ENCODE measurements at regions not wholly inside any gene's neighbourhood (a gene's known extent, or its start where the extent isn't known, plus 50 kb on each side); places are given as distances from the start of the nearest gene placed in this dataset.

DNA sequence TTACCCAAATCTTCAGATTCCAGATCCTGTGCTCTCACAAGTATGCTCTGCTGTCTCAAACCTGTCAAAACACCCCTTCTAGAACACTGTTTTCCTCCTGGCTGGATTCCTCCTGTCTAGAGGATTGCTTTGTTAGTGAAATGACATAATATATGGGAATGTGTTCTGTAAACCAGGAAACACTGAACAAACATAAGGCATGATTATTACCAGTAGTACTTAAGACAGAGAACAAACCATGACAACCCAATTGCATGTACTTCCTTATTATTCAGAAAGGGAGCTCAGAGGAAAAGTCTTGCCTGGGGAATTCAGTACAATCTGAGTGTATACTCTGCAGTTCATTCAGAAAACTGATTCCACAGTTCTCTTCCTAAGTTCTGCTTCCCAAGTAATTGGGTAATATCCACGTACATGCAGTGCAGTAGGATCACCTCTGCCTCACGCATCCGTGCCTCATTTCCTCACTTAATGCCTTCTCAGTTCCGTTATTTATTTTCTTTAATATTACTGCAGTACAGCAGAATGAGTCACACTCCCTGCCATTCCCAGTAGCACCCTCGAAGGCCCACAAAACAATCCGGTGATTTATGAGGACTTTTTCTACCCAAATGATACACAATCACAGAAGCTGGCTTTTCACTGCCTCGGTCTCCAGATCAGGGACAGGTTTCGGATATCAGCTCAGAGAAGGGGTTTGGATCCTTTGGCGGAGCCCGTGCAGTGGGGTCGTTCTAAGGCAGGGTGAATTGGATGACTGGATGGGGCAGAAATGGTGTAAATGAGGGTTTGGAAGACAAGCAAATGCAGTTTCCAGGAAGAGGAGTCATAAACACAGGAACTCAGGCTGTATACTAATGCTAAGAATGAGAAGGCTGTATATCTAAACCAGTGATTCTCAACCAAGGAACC, 896.9 kb downstream of the KCNA4 start:
- Histone ChIP-seq H3K9ac (ENCODE audit: low read length) (peak overlapping the region; percentile 81), H3K9me3 (ENCODE audit: insufficient read depth, low read depth, low read length) (no peaks in the 10 kb centered on the region), H3K36me3 (ENCODE audit: insufficient read depth, low read length) (no peaks in the 10 kb centered on the region), H3K79me2 (ENCODE audit: insufficient read depth, low read length) (no peaks in the 10 kb centered on the region), H4K20me1 (ENCODE audit: insufficient read depth, low read length) (no peaks in the 10 kb centered on the region), H3K4me2 (ENCODE audit: low read length) (peak overlapping the region; percentile 80), H3K4me3 (ENCODE audit: insufficient read depth, low read depth, low read length) (peak overlapping the region; percentile 40), H3K4me1 (ENCODE audit: insufficient read depth, low read length) (peaks cover 17% of the 10 kb centered on the region), H3K27ac (ENCODE audit: low read depth, low read length) (peak overlapping the region; percentile 93), H3K27me3 (ENCODE audit: insufficient read depth, low read length) (no peaks in the 10 kb centered on the region), H2AFZ (ENCODE audit: low read depth, low read length) (peak overlapping the region; percentile 84)
- Mint-ChIP-seq H3K27ac (ENCODE audit: unreplicated experiment) (peak overlapping the region; percentile 60), H3K36me3 (ENCODE audit: low read depth, unreplicated experiment) (no peaks in the 10 kb centered on the region), H3K9me3 (ENCODE audit: unreplicated experiment) (no peaks in the 10 kb centered on the region), H3K4me1 (ENCODE audit: low read depth, unreplicated experiment) (peaks cover 12% of the 10 kb centered on the region), H3K27me3 (ENCODE audit: low read depth, unreplicated experiment) (no peaks in the 10 kb centered on the region), H3K4me3 (ENCODE audit: unreplicated experiment) (peak overlapping the region; percentile 36)
- DNase-seq (ENCODE audit: low read depth) = peak; percentile 94
- no peak for TF ChIP-seq EZH2 (IDR thresholded peaks at IDR 0.05; ENCODE audit: insufficient read depth, low read length)
- TF ChIP-seq, protein P1, sequence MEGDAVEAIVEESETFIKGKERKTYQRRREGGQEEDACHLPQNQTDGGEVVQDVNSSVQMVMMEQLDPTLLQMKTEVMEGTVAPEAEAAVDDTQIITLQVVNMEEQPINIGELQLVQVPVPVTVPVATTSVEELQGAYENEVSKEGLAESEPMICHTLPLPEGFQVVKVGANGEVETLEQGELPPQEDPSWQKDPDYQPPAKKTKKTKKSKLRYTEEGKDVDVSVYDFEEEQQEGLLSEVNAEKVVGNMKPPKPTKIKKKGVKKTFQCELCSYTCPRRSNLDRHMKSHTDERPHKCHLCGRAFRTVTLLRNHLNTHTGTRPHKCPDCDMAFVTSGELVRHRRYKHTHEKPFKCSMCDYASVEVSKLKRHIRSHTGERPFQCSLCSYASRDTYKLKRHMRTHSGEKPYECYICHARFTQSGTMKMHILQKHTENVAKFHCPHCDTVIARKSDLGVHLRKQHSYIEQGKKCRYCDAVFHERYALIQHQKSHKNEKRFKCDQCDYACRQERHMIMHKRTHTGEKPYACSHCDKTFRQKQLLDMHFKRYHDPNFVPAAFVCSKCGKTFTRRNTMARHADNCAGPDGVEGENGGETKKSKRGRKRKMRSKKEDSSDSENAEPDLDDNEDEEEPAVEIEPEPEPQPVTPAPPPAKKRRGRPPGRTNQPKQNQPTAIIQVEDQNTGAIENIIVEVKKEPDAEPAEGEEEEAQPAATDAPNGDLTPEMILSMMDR (IDR thresholded peaks at IDR 0.05; ENCODE audit: insufficient read depth, low read depth, low read length) = no peak
- FAIRE-seq = peak; percentile 98

DNA sequence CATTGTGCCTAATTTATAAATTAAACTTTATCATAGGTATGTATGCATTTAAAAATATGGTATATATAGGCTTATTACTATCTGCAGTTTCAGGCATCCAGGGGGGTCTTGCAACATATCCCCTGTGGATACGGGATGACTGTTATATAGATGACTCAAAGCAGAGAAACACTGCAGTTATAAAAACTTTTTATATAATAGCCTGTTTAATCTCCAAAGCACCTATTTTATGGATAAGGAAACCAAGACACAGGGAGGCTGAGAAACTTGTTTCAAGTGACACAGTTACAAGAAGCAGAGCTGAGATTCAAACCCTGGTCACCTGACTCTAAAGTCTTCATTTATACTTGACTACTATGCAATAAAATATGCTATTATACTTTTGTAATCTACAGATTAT, 897.7 kb downstream of the KCNA4 start:
- Histone ChIP-seq H3K4me2 (ENCODE audit: low read length) (peak overlapping the region; percentile 80), H4K20me1 (ENCODE audit: insufficient read depth, low read length) (no peaks in the 10 kb centered on the region), H3K27ac (ENCODE audit: low read depth, low read length) (peak overlapping the region; percentile 93), H3K4me1 (ENCODE audit: insufficient read depth, low read length) (peaks cover 17% of the 10 kb centered on the region), H3K79me2 (ENCODE audit: insufficient read depth, low read length) (no peaks in the 10 kb centered on the region), H2AFZ (ENCODE audit: low read depth, low read length) (no peak overlapping the region), H3K9ac (ENCODE audit: low read length) (peak overlapping the region; percentile 81), H3K36me3 (ENCODE audit: insufficient read depth, low read length) (no peaks in the 10 kb centered on the region), H3K4me3 (ENCODE audit: insufficient read depth, low read depth, low read length) (no peak overlapping the region), H3K9me3 (ENCODE audit: insufficient read depth, low read depth, low read length) (no peaks in the 10 kb centered on the region), H3K27me3 (ENCODE audit: insufficient read depth, low read length) (no peaks in the 10 kb centered on the region)
- no peak overlapping the region for H3K27ac Mint-ChIP-seq (ENCODE audit: unreplicated experiment)
- peak; percentile 18 for DNase-seq (ENCODE audit: low read depth)
- no peaks in the 10 kb centered on the region for H3K36me3 Mint-ChIP-seq (ENCODE audit: low read depth, unreplicated experiment)
- TF ChIP-seq, protein P1 (IDR thresholded peaks at IDR 0.05; ENCODE audit: insufficient read depth, low read depth, low read length) = no peak
- no peak for TF ChIP-seq EZH2 (IDR thresholded peaks at IDR 0.05; ENCODE audit: insufficient read depth, low read length)
- H3K4me3 Mint-ChIP-seq (ENCODE audit: unreplicated experiment) = no peak overlapping the region
- H3K9me3 Mint-ChIP-seq (ENCODE audit: unreplicated experiment) = no peaks in the 10 kb centered on the region
- H3K4me1 Mint-ChIP-seq (ENCODE audit: low read depth, unreplicated experiment) = peaks cover 12% of the 10 kb centered on the region
- H3K27me3 Mint-ChIP-seq (ENCODE audit: low read depth, unreplicated experiment) = no peaks in the 10 kb centered on the region
- no peak for FAIRE-seq

DNA sequence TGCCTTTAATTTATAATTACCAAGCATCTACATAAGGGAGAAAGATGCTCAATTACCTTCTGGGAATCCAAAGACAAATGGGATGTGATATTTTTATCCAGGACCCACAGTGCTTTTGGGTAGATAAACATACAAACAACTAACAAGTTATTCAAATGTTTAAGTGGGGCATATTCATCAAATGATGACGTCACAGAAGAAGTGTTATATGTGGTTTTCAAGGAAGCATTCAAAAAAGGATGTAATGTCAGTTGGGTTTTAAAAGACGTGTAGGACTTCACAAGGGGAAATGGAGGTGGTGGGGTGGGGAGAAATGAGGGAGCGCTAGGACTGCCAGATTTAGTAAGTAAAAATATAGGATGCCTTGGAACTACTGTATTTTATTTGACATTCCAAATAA, 915.9 kb downstream of the KCNA4 start:
- peak; percentile 37 for FAIRE-seq
- Mint-ChIP-seq H3K27ac (ENCODE audit: unreplicated experiment) (no peak overlapping the region), H3K36me3 (ENCODE audit: low read depth, unreplicated experiment) (no peaks in the 10 kb centered on the region)

More for the DNA sequence above, 915.9 kb downstream of the KCNA4 start:
- no peaks in the 10 kb centered on the region for H3K36me3 ChIP-seq (ENCODE audit: insufficient read depth, low read length)
- no peak overlapping the region for H2AFZ ChIP-seq (ENCODE audit: low read depth, low read length)
- H4K20me1 ChIP-seq (ENCODE audit: insufficient read depth, low read length) = no peaks in the 10 kb centered on the region
- H3K9me3 ChIP-seq (ENCODE audit: insufficient read depth, low read depth, low read length) = peaks cover 2% of the 10 kb centered on the region
- H3K27ac ChIP-seq (ENCODE audit: low read depth, low read length) = no peak overlapping the region
- no peak overlapping the region for H3K4me2 ChIP-seq (ENCODE audit: low read length)
- no peaks in the 10 kb centered on the region for H3K4me1 ChIP-seq (ENCODE audit: insufficient read depth, low read length)
- Mint-ChIP-seq H3K4me3 (ENCODE audit: unreplicated experiment) (no peak overlapping the region), H3K9me3 (ENCODE audit: unreplicated experiment) (peaks cover 6% of the 10 kb centered on the region), H3K27me3 (ENCODE audit: low read depth, unreplicated experiment) (no peaks in the 10 kb centered on the region), H3K4me1 (ENCODE audit: low read depth, unreplicated experiment) (no peaks in the 10 kb centered on the region)
- no peaks in the 10 kb centered on the region for H3K79me2 ChIP-seq (ENCODE audit: insufficient read depth, low read length)
- TF ChIP-seq, protein P1 (IDR thresholded peaks at IDR 0.05; ENCODE audit: insufficient read depth, low read depth, low read length) = no peak
- TF ChIP-seq EZH2 (IDR thresholded peaks at IDR 0.05; ENCODE audit: insufficient read depth, low read length) = no peak
- H3K4me3 ChIP-seq (ENCODE audit: insufficient read depth, low read depth, low read length) = no peak overlapping the region
- H3K9ac ChIP-seq (ENCODE audit: low read length) = no peak overlapping the region
- no peak for DNase-seq (ENCODE audit: low read depth)
- H3K27me3 ChIP-seq (ENCODE audit: insufficient read depth, low read length) = no peaks in the 10 kb centered on the region
